Frontal cortex (tissue), 3 donors: ENCODE measurements at regions not wholly inside any gene's neighbourhood (a gene's known extent, or its start where the extent isn't known, plus 50 kb on each side); places are given as distances from the start of the nearest gene placed in this dataset.
"Not testable (repeated sequence)": the region's sequence is repeated elsewhere in the genome, so short reads cannot be mapped to it uniquely, and the experiment has no call there.

ENCODE experiments used
- DNase-seq, 2 donors: peaks; one replicate each; pipeline ENCODE4 v3.0.0; 2012; ENCODE audit warnings: low spot score in 2 of 2
- FAIRE-seq: peaks from 2 replicates; lab custom pipeline; 2012; peaks lifted over from hg19 to GRCh38; lab: Jason Lieb, UNC
- donor health status: control.
- donor health status: control.
- donor health status: control.

DNA sequence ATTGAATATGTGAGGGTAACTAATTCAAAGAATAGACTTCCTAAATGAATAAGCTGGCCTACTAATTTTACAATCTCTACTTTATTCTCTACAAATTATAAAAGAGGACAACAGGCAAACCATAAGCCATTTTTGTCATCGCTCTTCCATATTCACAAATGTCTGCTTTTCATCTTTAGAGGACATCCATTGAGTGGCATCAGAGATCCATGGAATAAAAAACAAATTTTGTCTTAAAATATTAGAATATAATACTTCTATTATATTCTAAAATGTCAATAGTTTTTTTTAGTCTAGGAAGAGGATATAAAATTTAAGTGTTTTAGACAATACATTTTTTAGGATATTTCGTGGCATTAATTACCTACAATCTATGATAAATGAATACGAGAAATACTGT, 300.9 kb upstream of the TACR3 start:
- FAIRE-seq (peak; percentile 47), DNase-seq (no peak)

DNA sequence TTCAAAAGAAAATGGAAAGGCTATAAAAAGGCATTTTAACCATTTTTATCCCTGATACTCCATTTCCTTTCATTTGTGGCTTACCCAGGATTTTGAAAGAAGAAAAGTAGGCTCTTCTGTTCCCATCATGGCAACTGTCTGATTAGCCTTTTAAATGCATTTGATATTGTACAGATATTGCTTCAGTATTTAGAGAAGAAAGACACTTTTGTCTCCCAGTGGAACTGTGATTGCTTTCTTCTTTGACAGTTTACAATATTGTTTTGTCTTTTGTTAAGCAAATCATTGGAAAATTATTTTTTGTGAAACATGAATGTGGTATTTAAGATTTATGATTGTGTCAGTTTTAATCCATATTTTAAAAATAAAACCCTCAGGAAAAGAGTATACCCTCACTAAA, 297.4 kb upstream of the TACR3 start:
- no peak for DNase-seq
- peak; percentile 69 for FAIRE-seq

DNA sequence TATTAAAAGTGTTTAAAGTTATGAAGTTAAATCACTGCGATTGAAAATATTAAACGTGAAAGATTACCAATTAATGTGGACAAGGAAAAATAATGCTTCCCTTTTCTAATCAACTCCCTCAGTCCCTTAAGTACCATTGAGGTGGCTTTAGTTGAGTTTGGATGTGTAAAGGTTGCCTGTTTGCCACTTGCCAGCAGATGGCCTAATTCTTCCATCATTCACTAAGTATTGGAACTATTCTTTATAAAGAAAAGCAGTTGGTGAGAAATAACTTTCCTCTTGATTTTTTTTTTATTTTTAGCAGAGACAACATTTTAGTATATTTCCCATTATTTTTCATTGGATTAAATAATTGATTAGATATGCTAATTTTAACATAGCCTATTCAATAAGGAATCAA, 295.9 kb upstream of the TACR3 start:
- peak in 1 of 2 donors; percentile 1 for DNase-seq
- peak; percentile 91 for FAIRE-seq

DNA sequence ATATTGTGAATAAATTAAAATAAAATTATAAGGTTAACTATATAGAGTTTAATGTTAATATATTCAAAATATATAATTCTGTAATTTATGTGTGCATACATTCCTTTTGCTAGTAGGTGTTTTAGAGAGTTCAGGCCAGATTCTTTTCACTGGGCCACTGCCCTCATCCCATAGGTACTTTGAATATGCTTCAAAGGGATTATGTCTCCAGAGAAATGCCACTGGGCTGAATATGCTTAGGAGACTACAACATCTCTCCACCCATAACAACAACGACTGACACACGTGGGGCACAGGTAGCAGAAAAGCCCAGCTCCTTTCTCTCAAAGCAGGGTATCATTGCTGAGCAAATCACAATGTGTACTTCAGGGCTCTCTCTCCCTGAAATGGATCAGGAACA, 290.9 kb upstream of the TACR3 start:
- FAIRE-seq (no peak), DNase-seq (no peak)

DNA sequence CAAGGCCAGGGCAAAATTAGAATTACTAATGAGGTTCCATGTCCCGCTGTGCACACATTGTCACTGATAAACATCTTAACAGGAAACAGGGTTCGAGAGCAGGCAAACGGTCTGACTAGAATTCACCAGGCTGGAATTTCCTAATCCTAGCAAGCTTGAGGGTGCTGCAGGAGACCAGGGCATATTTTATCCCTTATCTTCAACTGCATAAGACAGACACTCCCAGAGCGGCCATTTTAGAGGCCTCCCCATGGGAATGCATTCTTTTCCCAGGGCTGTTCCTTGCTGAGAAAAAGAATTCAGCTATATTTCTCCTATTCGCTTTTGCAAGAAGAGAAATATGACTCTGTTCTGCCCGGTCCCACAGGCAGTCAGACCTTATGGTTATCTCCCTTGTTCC, 282.5 kb upstream of the TACR3 start:
- FAIRE-seq, DNase-seq: not testable (repeated sequence)

DNA sequence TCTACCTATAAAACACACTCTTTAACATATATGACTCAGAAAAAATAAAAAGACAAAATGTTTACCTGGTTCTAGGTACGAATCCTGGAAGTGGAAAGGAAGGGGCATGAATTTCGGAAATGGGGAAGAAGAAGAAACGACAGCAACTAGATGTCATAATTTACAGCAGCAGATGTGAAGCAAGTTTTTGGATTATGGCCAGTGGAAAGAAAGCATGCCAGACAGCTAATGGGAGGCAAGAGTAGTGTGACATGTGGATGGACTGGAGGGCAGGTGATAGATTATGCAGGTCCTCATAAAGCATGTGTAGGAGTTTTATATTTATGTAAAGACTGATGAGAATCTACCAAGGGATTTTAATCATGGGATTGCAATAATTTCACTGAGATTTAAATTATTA, 279.0 kb upstream of the TACR3 start:
- DNase-seq (no peak), FAIRE-seq (no peak)

DNA sequence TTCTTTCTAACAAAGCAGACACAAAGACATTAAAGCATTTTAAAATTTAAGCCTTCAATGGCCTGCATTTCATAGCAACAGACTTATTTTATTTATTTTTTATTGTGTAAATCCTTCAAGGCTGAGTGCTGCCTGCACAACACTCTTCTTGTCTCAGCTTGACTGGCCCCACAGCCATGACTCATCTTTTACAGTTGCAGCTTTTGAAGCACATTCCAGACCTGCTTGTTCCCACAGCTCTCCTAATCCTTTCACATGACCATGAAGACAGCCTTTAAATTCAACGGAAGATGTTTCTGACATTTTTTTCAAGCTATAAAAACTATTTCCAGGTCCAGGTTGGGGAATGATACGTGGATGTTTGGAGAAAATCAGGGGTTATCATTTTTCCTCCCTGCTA, 276.9 kb upstream of the TACR3 start:
- DNase-seq: peak in 1 of 2 donors; percentile 19
- no peak for FAIRE-seq

DNA sequence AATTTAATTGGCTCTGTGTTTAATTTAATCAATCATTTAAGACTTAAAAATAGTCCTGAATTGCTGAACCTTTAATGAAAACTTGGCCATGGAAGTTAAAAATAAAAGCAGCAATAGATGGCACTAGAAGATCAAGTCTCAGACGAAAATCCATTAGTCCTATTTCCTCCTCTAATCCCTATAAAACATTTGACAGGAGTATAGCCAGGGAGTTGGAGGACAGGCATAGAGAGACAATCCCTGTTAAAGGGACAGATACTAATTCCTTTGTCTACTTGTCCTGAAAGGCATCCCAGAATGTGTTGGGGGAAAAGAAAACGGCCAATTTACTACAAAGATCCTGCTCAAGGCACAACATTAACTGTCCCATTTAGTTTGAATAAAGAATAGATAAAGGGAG, 276.3 kb upstream of the TACR3 start:
- FAIRE-seq: peak; percentile 67

DNA sequence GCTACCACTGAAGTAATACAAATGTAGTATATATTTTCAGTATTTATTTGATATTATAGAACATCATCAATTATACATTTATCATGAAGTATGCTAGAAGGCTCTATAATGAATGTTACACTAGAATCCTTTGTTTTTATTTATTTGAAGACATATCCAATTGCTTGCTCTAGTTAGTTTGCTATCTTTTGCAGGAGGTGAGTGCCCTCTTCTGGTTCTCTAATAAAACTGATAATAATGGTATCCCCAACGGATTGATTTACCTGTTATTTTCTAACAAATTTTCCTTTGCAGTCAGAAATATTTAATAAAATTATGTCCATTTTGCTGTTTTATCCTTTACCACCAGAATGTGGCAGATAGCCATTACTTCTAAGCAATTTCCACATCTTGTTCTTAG, 274.3 kb upstream of the TACR3 start:
- FAIRE-seq: no peak
- no peak for DNase-seq

More for the DNA sequence above, 276.3 kb upstream of the TACR3 start:
- DNase-seq: peak in 1 of 2 donors; percentile 3

DNA sequence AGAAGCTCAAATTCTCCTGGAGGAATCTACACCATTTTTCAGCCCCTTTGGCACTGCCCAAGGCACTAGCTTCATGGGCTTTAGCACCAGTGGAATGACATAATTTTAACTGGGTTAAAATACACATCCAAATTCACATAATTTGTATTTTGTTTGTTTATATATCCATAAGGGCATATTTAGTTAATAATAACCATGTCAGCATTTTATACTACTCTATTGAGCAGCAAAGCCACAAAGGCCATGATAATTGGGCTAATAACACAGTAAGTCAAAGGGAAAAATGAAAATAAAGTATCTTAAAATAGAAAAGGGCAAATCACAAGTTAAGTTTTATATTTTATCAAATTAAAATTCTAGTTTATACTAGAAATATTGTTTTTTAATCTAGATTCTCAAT, 262.7 kb upstream of the TACR3 start:
- no peak for FAIRE-seq
- no peak for DNase-seq

DNA sequence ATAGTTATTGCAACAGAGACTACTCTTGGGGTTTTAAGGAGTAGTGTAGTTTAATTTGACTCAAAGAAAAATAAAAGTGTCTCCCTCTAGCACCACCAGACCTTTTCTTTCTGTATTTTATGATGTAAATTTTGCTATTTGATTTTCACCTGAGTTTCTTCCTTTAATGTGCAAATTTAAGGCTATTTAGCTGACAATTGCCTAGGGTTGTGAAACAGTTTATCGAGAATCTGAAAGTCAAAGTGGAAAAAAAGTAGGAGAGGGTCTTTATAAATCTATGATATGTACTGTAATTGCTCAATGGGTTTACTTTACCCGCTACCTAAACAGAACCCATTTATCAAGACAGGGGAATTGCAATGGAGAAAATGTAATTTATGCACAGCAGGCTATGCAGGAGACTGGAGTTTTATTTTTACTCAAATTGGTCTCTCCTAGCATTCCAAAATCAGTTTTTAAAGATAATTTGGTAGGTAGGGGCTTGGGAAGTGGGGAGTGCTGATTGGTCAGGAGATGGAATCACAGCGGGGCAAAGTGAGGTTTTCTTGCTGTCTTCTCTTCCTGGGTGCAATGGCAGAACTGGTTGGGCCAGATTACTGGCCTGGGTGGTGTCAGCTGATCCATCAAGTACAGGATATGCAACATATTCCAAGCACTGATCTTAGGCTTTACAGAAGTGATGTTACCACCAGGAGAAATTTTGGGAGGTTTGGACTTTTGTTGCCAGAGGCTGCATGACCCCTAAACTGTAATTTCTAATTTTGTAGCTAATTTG, 228.6 kb upstream of the TACR3 start:
- FAIRE-seq (no peak), DNase-seq (no peak)

DNA sequence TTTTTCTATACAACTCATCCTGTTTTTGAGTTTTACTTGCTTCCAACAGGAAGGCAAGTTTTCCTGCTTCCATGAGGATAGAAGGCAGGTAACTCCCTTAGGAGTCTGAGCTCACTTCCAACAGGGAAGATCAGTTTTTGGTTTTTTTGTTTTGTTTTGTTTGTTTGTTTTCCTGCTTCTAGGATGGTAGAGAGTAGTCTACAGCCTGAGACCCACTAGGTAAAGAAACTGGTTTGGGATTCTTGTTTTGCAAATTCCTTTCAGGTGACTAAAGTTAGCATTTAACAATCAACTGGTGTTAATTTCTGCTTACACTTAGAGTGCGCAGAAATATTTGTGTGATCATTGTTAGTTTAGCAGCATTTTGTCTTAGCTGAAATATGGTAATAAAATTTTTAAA, 227.8 kb upstream of the TACR3 start:
- DNase-seq (no peak), FAIRE-seq (no peak)

DNA sequence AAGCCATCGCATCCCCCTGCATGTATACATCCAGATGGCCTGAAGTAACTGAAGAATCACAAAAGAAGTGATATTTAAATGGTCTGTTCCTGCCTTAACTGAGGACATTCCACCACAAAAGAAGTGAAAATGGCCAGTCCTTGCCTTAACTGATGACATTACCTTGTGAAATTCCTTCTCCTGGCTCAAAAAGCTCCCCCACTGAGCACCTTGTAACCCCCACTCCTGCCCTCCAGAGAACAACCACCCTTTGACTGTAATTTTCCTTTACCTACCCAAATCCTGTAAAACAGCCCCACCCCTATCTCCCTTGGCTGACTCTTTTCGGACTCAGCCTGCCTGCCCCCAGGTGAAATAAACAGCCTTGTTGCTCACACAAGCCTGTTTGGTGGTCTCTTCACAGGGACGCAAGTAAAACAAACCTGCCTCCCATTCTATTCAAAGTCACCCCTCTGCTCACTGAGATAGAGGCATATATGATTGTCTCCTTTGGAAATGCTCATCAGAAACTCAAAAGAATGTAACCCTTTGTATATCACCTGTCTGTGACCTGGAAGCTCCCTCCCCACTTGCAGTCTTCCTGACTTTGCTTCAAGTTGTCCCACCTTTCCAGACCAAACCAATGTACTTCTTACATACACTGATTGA, 227.0 kb upstream of the TACR3 start:
- DNase-seq, FAIRE-seq: not testable (repeated sequence)

DNA sequence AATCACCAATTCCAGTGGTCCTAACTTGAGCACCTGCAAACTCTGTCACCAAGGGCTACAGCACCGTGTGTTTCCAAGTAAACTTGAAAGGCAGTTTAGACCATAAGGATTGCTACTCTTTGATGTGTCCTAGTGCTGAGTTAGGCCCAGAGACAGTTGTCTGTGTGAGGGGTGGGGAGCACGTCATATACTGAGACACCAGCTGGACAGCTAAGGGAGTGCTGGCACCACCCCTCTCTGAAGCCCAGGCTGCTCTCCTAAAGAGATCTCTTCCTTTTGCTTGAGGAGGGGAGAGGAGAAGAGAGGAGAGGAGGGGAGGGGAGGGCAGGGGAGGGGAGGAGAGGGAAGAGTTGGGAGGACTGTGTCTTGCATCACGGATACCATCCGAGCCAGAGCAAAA, 218.7 kb upstream of the TACR3 start:
- FAIRE-seq (no peak), DNase-seq (no peak)

DNA sequence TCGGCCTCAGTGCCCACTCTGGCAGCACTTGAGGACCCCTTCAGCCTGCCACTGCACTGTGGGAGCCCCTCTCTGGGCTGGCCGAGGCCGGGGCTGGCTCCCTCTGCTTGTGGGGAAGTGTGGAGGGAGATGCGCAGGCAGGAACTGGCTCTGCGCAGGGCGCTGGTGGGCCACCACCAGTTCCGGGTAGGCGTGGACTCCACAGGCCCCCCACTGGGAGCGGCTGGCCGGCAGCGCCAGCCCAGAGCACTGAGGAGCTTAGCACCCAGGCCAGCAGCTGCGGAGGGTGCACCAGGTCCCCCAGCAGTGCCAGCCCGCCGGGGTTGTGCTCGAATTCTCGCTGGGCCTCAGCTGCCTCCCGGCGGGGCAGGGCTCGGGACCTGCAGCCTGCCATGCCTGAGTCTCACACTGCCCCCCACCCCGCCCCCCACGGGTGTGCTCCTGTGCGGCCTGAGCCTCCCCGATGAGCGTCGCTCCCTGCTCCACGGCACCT, 216.9 kb upstream of the TACR3 start:
- no peak for FAIRE-seq

DNA sequence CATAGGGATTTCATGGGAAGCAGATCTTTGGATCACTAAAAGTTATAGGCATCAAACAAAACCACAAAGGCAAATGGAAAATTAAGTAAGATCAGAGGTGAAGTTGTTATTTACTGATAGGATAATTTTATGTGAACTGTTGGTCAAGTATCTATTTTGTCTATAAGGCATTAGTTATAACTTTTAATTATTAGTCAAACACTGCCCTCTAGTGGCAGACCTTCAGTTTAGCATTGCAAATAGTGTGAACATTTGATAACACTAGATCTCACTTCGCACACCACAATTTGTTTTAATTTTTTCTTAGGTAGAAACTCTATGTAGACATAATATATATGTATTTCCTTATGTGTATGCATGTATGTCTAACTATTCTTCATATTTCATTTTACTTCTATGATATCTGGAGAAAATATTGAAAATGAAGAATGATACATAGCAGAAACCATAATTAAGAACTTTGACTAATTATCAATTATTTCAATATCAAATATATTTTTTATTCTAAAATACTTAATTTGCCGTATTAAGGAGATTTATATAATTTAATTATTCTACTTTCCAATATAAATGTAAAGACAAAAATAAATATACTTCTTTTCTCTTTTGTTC, 214.5 kb upstream of the TACR3 start:
- FAIRE-seq (peak; percentile 97), DNase-seq (peak; percentile 28 to 35)

More for the DNA sequence above, 216.9 kb upstream of the TACR3 start:
- DNase-seq: no peak

DNA sequence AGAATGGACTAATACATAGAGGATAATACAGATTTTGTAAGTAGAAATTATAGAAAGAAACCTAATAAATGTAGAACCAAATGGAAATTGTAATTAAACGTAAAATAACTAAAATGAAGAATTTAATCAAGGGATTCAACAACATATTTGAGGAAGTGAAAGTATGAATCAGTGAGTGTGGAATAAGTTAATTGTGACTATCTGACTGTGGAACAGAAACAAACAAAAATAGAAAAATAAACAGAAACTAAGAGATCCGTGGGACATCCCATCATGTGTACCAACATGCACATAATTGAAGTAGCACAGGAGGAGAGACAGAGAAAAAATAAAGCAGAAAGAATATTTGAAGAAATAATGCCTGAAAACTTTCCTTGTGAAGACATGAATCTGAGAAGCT, 208.6 kb upstream of the TACR3 start:
- no peak for DNase-seq
- no peak for FAIRE-seq

DNA sequence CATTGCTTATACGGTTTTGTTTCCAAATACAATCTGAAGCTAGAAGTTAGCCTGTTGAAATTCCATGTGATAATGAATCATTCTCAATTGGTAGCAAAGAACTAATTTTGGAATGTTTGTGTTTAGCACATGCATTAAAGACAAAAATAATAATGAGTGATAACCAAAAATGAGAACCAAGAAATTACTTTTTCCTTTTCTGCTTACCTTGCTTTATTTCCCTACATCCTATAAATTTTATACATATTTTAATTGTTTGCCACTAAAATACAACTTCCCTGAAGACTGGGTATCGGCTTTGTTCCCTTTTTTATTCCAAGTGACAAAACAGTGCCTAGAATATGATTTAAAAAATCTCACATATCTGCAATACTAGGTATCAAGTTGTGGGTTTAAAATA, 203.8 kb upstream of the TACR3 start:
- DNase-seq (no peak), FAIRE-seq (no peak)

DNA sequence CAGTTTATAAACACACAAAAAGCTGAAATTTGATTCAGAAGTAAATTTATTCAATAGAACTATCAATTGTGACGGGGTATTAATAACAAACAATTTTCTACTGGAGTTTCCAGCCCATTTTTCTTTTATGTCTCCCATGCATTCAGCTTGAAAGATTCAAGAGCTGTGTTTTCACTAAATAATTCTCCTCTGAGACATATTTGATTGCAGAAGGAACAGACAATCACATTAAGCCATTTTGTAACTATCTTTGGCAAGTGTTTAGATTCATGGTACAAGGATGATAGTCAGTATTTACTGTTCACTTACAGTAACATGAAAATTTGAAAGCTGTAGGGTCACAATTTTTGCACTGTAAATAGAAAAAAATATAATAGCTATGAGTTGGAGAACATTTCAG, 198.4 kb upstream of the TACR3 start:
- FAIRE-seq: no peak
- no peak for DNase-seq

DNA sequence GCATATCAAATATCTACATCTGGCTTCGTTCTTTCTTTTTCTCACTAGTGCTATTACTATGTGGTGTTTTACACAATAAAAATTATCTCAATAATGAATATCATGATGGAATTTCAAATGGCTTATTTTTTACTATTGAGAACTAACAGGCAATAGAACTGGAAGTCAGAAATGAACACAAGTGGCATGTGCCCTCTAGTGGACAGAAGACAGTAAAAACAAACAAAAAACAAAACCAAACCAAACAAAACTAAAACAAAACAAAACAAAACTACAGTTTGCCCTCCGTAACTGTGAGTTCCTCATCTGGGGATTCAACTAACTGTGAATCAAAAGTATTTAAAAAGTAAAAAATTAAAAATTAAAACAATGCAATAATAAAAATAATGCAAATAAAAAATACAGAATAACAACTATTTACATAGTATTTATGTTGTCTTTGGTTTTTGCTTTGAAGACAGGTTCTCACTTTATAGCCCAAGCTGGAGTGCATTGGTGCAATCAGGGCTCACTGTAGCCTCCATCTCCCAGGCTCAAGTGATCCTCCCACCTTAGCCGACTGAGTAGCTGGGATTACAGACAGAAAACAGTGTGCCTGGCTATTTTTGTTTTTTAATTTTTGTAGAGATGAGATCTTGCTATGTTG, 195.6 kb upstream of the TACR3 start:
- FAIRE-seq: peak; percentile 96

DNA sequence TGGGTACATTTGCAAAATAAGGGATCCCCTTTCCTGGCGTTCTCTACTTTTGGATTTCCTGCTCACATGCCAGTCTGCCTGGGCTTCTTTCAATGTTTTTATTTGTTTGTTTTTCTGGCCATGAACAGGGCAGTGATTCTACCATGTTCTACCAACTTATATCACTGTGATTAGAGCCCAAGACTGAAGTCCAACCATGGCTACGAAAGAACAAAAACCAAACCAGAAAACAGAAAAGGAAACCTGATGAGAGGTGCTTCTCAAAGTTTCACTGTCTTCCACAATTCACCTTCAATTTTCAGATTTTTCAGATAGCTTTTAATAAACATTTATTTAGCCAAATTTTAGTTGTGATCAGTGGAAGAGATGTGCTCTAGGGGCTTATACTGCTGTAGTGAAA, 187.6 kb upstream of the TACR3 start:
- no peak for DNase-seq
- FAIRE-seq: no peak

More for the DNA sequence above, 195.6 kb upstream of the TACR3 start:
- peak in 1 of 2 donors; percentile 6 for DNase-seq
